ENCODE measurements at regions not wholly inside any gene's neighbourhood (a gene's known extent, or its start where the extent isn't known, plus 50 kb on each side); places are given as distances from the start of the nearest gene placed in this dataset.

DNA sequence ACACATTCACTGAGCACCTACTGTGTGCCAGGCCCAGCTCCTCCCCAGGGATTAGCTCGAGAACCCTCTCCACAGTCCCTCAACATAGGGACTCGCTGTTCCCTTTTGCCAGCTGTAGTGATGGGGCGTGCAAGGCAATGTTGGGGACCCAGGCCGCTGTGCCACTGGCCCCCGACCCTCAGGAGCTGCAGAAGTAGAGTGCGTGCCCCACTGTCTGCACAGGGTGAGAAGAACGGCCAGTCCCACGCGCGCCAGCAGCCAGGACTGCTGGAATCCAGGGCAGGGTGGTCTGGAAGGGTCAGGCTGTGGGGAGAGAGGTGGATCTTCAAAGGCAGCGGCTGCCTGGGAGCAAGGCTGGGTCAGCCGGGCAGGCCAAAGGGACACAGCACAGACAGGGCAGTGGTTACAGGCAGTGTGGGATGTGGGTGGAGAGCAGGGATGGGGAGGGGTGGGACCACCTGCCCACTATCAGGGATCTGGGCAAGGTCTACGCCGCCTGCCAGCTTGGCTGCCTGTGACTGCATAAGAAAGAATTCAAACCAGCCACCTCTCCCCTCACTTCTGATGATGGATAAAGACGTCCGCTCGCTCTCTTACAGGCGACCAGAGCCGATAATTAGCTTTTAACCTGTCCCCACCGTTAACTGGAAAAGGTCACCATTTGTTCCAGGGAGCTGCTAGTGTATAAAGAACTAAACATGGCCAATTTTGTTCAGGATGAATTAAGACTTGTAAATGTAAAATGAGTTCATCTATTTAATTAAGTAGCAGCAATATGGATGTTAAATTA lies 86.7 kb upstream of the GSE1 start:
- Histone ChIP-seq H3K36me3 (ENCODE audit: insufficient read depth, low read length) (no peaks in the 10 kb centered on the region), H3K9ac (ENCODE audit: low read depth, low read length) (no peak overlapping the region), H4K20me1 (ENCODE audit: insufficient read depth, low read length) (peaks cover 5% of the 10 kb centered on the region; the same call in 1 of the 2 replicates), H3K79me2 (ENCODE audit: insufficient read depth, low read length) (no peaks in the 10 kb centered on the region), H3K4me2 (ENCODE audit: insufficient read depth, low read length) (no peak overlapping the region), H3K4me1 (ENCODE audit: insufficient read depth, low read length) (no peaks in the 10 kb centered on the region), H2AFZ (ENCODE audit: low read depth, low read length) (no peak overlapping the region), H3K9me3 (ENCODE audit: insufficient read depth, low read length, severe bottlenecking) (no peaks in the 10 kb centered on the region), H3K4me3 (ENCODE audit: low read depth in 1 of 2, low read length in 2 of 2) (no peak overlapping the region), H3K27me3 (ENCODE audit: insufficient read depth, low read length, poor library complexity) (no peaks in the 10 kb centered on the region), H3K27ac (ENCODE audit: low read length) (no peak overlapping the region)
- DNase-seq (no peak), ATAC-seq (ENCODE audit: insufficient read depth, low read depth) (no peak)
- TF ChIP-seq CTCF (IDR thresholded peaks at IDR 0.05; ENCODE audit: borderline replicate concordance, extremely low read depth, low read length, poor library complexity, severe bottlenecking): no peak
- no peak for TF ChIP-seq EZH2 (IDR thresholded peaks at IDR 0.05; ENCODE audit: borderline replicate concordance, low read depth, low read length, severe bottlenecking)

- H3K4me2 ChIP-seq (ENCODE audit: insufficient read depth, low read length): no peak overlapping the region
- TF ChIP-seq CTCF (IDR thresholded peaks at IDR 0.05; ENCODE audit: borderline replicate concordance, extremely low read depth, low read length, poor library complexity, severe bottlenecking) (no peak), EZH2 (IDR thresholded peaks at IDR 0.05; ENCODE audit: borderline replicate concordance, low read depth, low read length, severe bottlenecking) (no peak)
- H3K4me3 ChIP-seq (ENCODE audit: low read depth in 1 of 2, low read length in 2 of 2): no peak overlapping the region
- H4K20me1 ChIP-seq (ENCODE audit: insufficient read depth, low read length): peaks cover 5% of the 10 kb centered on the region; the same call in 1 of the 2 replicates
- H3K27ac ChIP-seq (ENCODE audit: low read length): no peak overlapping the region
- no peaks in the 10 kb centered on the region for H3K36me3 ChIP-seq (ENCODE audit: insufficient read depth, low read length)
- no peaks in the 10 kb centered on the region for H3K9me3 ChIP-seq (ENCODE audit: insufficient read depth, low read length, severe bottlenecking)
- H3K27me3 ChIP-seq (ENCODE audit: insufficient read depth, low read length, poor library complexity): no peaks in the 10 kb centered on the region
- H3K4me1 ChIP-seq (ENCODE audit: insufficient read depth, low read length): no peaks in the 10 kb centered on the region
- ATAC-seq (ENCODE audit: insufficient read depth, low read depth) (no peak), DNase-seq (no peak)
- no peak overlapping the region for H2AFZ ChIP-seq (ENCODE audit: low read depth, low read length)
- H3K79me2 ChIP-seq (ENCODE audit: insufficient read depth, low read length): no peaks in the 10 kb centered on the region
- H3K9ac ChIP-seq (ENCODE audit: low read depth, low read length): no peak overlapping the region
Measured at GRCh38 chr16:85527042-85527766, 85.9 kb upstream of the GSE1 start.

DNA sequence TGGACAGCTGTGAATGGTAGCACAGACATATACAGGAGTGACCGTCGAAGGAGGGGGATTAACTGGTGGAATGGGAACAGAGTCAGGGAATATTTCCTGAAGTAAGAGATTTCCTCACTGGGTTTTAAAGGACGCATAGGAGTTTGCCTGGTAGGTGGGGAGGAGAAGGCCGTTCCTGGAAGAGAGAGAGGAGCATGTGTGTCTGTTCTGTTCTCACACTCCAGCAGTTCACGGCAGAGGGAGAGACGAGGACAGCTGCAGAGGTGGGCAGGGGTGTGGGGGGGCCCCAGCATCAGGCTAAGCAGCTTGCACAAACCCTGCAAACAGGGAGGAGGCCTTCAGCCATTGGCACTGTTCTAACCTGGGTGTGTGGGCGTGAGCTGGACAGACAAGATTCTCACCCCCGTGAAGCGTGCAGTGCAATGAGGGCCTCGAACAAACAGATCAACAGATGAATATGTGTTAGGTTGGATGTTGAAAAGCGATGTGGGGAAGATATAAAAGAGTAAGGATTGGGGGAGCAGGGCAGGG lies 85.3 kb upstream of the GSE1 start:
- ATAC-seq (ENCODE audit: insufficient read depth, low read depth): no peak
- no peak overlapping the region for H3K4me2 ChIP-seq (ENCODE audit: insufficient read depth, low read length)

More for the DNA sequence above, 85.3 kb upstream of the GSE1 start:
- H3K36me3 ChIP-seq (ENCODE audit: insufficient read depth, low read length): no peaks in the 10 kb centered on the region
- H3K4me1 ChIP-seq (ENCODE audit: insufficient read depth, low read length): no peaks in the 10 kb centered on the region
- H3K27me3 ChIP-seq (ENCODE audit: insufficient read depth, low read length, poor library complexity): no peaks in the 10 kb centered on the region
- H4K20me1 ChIP-seq (ENCODE audit: insufficient read depth, low read length): peaks cover 5% of the 10 kb centered on the region; the same call in 1 of the 2 replicates
- TF ChIP-seq CTCF (IDR thresholded peaks at IDR 0.05; ENCODE audit: borderline replicate concordance, extremely low read depth, low read length, poor library complexity, severe bottlenecking) (no peak), EZH2 (IDR thresholded peaks at IDR 0.05; ENCODE audit: borderline replicate concordance, low read depth, low read length, severe bottlenecking) (no peak)
- no peak overlapping the region for H2AFZ ChIP-seq (ENCODE audit: low read depth, low read length)
- DNase-seq: no peak
- H3K9me3 ChIP-seq (ENCODE audit: insufficient read depth, low read length, severe bottlenecking): no peaks in the 10 kb centered on the region
- H3K27ac ChIP-seq (ENCODE audit: low read length): no peak overlapping the region
- H3K9ac ChIP-seq (ENCODE audit: low read depth, low read length): no peak overlapping the region
- no peak overlapping the region for H3K4me3 ChIP-seq (ENCODE audit: low read depth in 1 of 2, low read length in 2 of 2)
- no peaks in the 10 kb centered on the region for H3K79me2 ChIP-seq (ENCODE audit: insufficient read depth, low read length)
